SK-N-SH treated with all-trans-retinoic acid at 6 μM for 48 hours (cell line): ENCODE measurements at regions not wholly inside any gene's neighbourhood (a gene's known extent, or its start where the extent isn't known, plus 50 kb on each side); places are given as distances from the start of the nearest gene placed in this dataset.

Experiments
- ATAC-seq: fragments of 200-7000 bp; cut with Tn5 transposase; 3 replicates; pipeline ENCODE4 v1.9.1; 2020; ENCODE audit warnings: mild to moderate bottlenecking, moderate library complexity
- ARNTL ChIP-seq: fragments of 450-650 bp; formaldehyde crosslinking; IDR thresholded peaks from 2 replicates; pipeline ENCODE4 v1.5.0; 2020; ENCODE audit warnings: low read depth, mild to moderate bottlenecking, moderate library complexity, borderline replicate concordance
- BACH2 ChIP-seq: fragments of 250-450 bp; sonication (Bioruptor Pico); IDR thresholded peaks from 2 replicates; pipeline ENCODE4 v1.9.0; 2021; ENCODE audit warnings: mild to moderate bottlenecking, borderline replicate concordance
- CSDC2 ChIP-seq: fragments of 250-450 bp; sonication (Bioruptor Pico); IDR thresholded peaks from 2 replicates; pipeline ENCODE4 v1.5.0; 2020; ENCODE audit warnings: mild to moderate bottlenecking, moderate library complexity
- ESRRG ChIP-seq: fragments of 250-450 bp; sonication (Bioruptor Pico); IDR thresholded peaks from 2 replicates; pipeline ENCODE4 v1.6.1; 2021; ENCODE audit warnings: mild to moderate bottlenecking
- GLIS3 ChIP-seq: fragments of 250-450 bp; sonication (Bioruptor Pico); IDR thresholded peaks from 2 replicates; pipeline ENCODE4 v1.5.0; 2020; ENCODE audit warnings: mild to moderate bottlenecking, moderate library complexity
- PATZ1 ChIP-seq: fragments of 250-450 bp; sonication (Bioruptor Pico); IDR thresholded peaks from 2 replicates; pipeline ENCODE4 v1.8.0; 2020; ENCODE audit warnings: mild to moderate bottlenecking, moderate library complexity, borderline replicate concordance
- PPARA ChIP-seq: fragments of 250-450 bp; sonication (Bioruptor Pico); IDR thresholded peaks from 2 replicates; pipeline ENCODE4 v1.5.0; 2020; ENCODE audit warnings: mild to moderate bottlenecking, borderline replicate concordance
- SNAI2 ChIP-seq: fragments of 250-450 bp; sonication (Bioruptor Pico); IDR thresholded peaks from 2 replicates; pipeline ENCODE4 v1.5.0; 2020; ENCODE audit warnings: mild to moderate bottlenecking, moderate library complexity
- TCF4 ChIP-seq: fragments of 250-450 bp; sonication (Bioruptor Pico); IDR thresholded peaks from 2 replicates; pipeline ENCODE4 v1.8.0; 2021; ENCODE audit warnings: mild to moderate bottlenecking, moderate library complexity, borderline replicate concordance
- TOX ChIP-seq: fragments of 250-450 bp; sonication (Bioruptor Pico); IDR thresholded peaks from 2 replicates; pipeline ENCODE4 v1.8.0; 2021; ENCODE audit warnings: mild to moderate bottlenecking, moderate library complexity, borderline replicate concordance
- ZC3H10 ChIP-seq: fragments of 250-450 bp; sonication (Bioruptor Pico); IDR thresholded peaks from 2 replicates; pipeline ENCODE4 v1.5.1; 2021; ENCODE audit warnings: mild to moderate bottlenecking, moderate library complexity
- ZFP3 ChIP-seq: fragments of 250-450 bp; sonication (Bioruptor Pico); IDR thresholded peaks from 2 replicates; pipeline ENCODE4 v1.5.0; 2020; ENCODE audit warnings: mild to moderate bottlenecking, moderate library complexity
- ZFP30 ChIP-seq: fragments of 450-650 bp; formaldehyde crosslinking; IDR thresholded peaks from 2 replicates; pipeline ENCODE4 v1.5.0; 2022; ENCODE audit warnings: mild to moderate bottlenecking, moderate library complexity
- ZNF565 ChIP-seq: fragments of 450-650 bp; formaldehyde crosslinking; conservative IDR thresholded peaks from 2 replicates; pipeline ENCODE4 v1.5.0; 2020; ENCODE audit warnings: low read depth, mild to moderate bottlenecking, moderate library complexity
- ZNF70 ChIP-seq: fragments of 450-650 bp; formaldehyde crosslinking; IDR thresholded peaks from 2 replicates; pipeline ENCODE4 v1.5.0; 2020; ENCODE audit warnings: mild to moderate bottlenecking, moderate library complexity
- ZNF8 ChIP-seq: fragments of 450-650 bp; formaldehyde crosslinking; IDR thresholded peaks from 2 replicates; pipeline ENCODE4 v1.5.0; 2020; ENCODE audit warnings: mild to moderate bottlenecking, moderate library complexity
- TF ChIP-seq, protein P1 (sequence below): fragments of 250-450 bp; sonication (Bioruptor Pico); IDR thresholded peaks from 2 replicates; pipeline ENCODE4 v1.5.1; 2020; ENCODE audit warnings: low read depth, mild to moderate bottlenecking, moderate library complexity
- TF ChIP-seq, protein P2 (sequence below): fragments of 250-450 bp; sonication (Bioruptor Pico); IDR thresholded peaks from 2 replicates; pipeline ENCODE4 v1.5.1; 2021; ENCODE audit warnings: mild to moderate bottlenecking, moderate library complexity
- TF ChIP-seq, protein P3 (sequence below): fragments of 250-450 bp; sonication (Bioruptor Pico); IDR thresholded peaks from 2 replicates; pipeline ENCODE4 v1.8.0; 2021; ENCODE audit warnings: low read depth, mild to moderate bottlenecking, moderate library complexity, borderline replicate concordance

DNA sequence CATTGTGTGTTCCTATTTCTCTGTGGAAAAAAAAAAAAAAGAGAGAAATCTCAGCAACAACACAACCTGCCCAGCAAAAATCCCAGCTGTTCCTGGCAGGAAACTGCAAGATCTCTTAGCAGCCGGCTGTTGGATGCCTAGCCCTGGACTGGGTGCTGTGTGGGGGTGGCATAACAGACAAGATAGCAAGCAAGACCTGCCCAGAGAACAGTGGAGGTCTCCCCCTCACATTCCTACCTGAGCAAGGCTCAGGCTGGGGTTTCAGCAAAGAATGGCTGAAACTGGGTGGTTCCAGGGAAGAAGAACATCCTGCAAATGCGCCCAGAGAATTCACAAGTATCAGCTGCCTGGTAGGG, 248.8 kb upstream of the ZMIZ1 start:
- ATAC-seq = no peak
- TF ChIP-seq ESRRG (no peak), ZFP3 (no peak), GLIS3 (CRISPR knock-in tag) (no peak), ZNF565 (CRISPR knock-in tag) (no peak), ZFP30 (CRISPR knock-in tag) (no peak), PATZ1 (CRISPR knock-in tag) (no peak), CSDC2 (CRISPR knock-in tag) (no peak), PPARA (CRISPR knock-in tag) (no peak), ZNF70 (CRISPR knock-in tag) (no peak), TOX (CRISPR knock-in tag) (no peak), SNAI2 (no peak), ARNTL (CRISPR knock-in tag) (no peak), TCF4 (CRISPR knock-in tag) (no peak)
- TF ChIP-seq, protein P1, sequence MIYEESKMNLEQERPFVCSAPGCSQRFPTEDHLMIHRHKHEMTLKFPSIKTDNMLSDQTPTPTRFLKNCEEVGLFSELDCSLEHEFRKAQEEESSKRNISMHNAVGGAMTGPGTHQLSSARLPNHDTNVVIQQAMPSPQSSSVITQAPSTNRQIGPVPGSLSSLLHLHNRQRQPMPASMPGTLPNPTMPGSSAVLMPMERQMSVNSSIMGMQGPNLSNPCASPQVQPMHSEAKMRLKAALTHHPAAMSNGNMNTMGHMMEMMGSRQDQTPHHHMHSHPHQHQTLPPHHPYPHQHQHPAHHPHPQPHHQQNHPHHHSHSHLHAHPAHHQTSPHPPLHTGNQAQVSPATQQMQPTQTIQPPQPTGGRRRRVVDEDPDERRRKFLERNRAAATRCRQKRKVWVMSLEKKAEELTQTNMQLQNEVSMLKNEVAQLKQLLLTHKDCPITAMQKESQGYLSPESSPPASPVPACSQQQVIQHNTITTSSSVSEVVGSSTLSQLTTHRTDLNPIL (CRISPR knock-in tag) = no peak
- TF ChIP-seq, protein P2, sequence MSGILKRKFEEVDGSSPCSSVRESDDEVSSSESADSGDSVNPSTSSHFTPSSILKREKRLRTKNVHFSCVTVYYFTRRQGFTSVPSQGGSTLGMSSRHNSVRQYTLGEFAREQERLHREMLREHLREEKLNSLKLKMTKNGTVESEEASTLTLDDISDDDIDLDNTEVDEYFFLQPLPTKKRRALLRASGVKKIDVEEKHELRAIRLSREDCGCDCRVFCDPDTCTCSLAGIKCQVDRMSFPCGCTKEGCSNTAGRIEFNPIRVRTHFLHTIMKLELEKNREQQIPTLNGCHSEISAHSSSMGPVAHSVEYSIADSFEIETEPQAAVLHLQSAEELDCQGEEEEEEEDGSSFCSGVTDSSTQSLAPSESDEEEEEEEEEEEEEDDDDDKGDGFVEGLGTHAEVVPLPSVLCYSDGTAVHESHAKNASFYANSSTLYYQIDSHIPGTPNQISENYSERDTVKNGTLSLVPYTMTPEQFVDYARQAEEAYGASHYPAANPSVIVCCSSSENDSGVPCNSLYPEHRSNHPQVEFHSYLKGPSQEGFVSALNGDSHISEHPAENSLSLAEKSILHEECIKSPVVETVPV = no peak
- TF ChIP-seq, protein P3, sequence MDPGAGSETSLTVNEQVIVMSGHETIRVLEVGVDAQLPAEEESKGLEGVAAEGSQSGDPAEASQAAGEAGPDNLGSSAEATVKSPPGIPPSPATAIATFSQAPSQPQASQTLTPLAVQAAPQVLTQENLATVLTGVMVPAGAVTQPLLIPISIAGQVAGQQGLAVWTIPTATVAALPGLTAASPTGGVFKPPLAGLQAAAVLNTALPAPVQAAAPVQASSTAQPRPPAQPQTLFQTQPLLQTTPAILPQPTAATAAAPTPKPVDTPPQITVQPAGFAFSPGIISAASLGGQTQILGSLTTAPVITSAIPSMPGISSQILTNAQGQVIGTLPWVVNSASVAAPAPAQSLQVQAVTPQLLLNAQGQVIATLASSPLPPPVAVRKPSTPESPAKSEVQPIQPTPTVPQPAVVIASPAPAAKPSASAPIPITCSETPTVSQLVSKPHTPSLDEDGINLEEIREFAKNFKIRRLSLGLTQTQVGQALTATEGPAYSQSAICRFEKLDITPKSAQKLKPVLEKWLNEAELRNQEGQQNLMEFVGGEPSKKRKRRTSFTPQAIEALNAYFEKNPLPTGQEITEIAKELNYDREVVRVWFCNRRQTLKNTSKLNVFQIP = no peak

DNA sequence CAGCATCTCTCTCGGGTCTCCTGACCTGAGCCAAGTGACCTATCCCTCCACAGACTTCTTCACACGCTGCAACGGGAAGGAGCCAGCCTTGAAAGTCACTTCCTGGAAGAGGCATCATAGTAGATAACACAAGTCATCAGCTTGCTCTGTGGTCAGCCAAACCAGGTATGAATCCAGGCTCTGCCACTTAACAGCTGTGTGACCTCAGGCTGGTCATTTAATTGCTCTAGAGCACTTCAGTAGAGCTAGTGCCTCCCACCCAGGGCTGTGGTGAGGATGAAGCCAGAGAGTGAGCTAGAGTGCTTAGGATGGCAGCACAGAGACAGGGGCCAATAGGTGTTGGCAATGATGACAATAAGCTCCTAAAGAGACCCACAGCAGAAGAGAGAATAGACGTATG, 247.7 kb upstream of the ZMIZ1 start:
- TF ChIP-seq ZNF8 (CRISPR knock-in tag) = no peak
- TF ChIP-seq TCF4 (CRISPR knock-in tag) = no peak
- TF ChIP-seq PPARA (CRISPR knock-in tag) = no peak
- TF ChIP-seq ZC3H10 (CRISPR knock-in tag) = no peak
- TF ChIP-seq, protein P2 = no peak
- TF ChIP-seq ARNTL (CRISPR knock-in tag) = no peak
- TF ChIP-seq, protein P1 (CRISPR knock-in tag) = no peak
- TF ChIP-seq ZNF565 (CRISPR knock-in tag) = no peak
- TF ChIP-seq TOX (CRISPR knock-in tag) = no peak
- no peak for TF ChIP-seq ESRRG
- no peak for TF ChIP-seq ZFP30 (CRISPR knock-in tag)
- TF ChIP-seq, all 23 proteins: peak for 0
- ATAC-seq = no peak

DNA sequence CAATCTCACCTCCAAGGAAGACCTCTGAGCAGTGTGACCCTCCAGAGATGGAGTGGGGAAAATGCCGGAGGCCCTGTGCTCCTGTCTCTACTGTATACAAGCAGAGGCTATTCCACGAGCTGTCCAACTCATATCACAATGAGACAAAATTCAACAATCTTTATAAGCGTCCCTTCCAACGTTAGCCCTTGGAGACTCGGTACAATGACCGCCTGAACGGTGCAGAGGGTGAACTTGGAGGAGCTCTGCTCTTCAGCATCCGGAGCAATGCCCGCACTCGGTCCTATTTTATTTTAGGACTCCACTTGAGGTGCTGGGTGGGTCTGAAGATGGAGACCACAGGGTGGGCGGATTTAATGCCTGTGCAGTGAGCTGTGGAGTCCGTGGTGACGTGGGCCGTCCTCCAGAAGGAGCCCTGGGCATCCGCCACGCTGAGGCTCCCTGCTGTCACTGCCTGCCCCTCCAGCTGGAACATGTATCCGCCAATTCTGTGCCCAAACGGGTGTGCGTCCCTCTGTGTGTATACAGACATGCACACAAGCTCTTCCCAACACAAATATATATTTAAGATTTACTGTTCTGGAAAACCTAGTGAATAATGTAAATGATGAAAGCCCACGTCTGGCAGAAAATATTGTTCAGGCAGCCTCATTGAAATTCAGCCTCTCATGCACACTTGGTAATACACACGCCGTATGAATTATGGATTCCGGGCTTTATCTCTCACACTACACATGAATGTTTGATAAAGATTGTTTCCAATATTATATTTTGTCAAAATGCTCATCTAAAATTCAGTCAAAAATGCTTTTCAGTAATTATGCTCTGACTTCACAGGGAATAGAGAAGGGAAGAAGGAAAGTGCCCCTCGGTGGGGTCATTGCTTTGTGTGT, 239.9 kb upstream of the ZMIZ1 start:
- TF ChIP-seq BACH2 (CRISPR knock-in tag) (no peak), ESRRG (no peak), ZFP30 (CRISPR knock-in tag) (no peak), TOX (CRISPR knock-in tag) (no peak), ZFP3 (no peak)
- TF ChIP-seq, protein P1 (CRISPR knock-in tag) = no peak
- no peak for ATAC-seq
